Pancreas (tissue), 10 donors: ENCODE measurements at regions not wholly inside any gene's neighbourhood (a gene's known extent, or its start where the extent isn't known, plus 50 kb on each side); places are given as distances from the start of the nearest gene placed in this dataset.
"Not testable (repeated sequence)": the region's sequence is repeated elsewhere in the genome, so short reads cannot be mapped to it uniquely, and the experiment has no call there.

Experiments used
- ATAC-seq, 4 donors: fragments of 200-7000 bp; cut with Tn5 transposase; one replicate each; pipeline versions ENCODE4 v1.8.0 to v1.9.1; 2020; ENCODE audit warnings: mild to moderate bottlenecking in 4 of 4, moderate library complexity in 4 of 4
- DNase-seq, 6 donors: peaks; one replicate each; pipeline ENCODE4 v3.0.0-alpha.2; 2020
- FAIRE-seq: peaks from 2 replicates; lab custom pipeline; 2012; peaks lifted over from hg19 to GRCh38; lab: Jason Lieb, UNC
- H3K27ac ChIP-seq, 4 donors: fragments of 200-600 bp; sonication (generic); 1 replicate in 3 of 4; 2 replicates in 1 of 4; pipeline versions ENCODE4 v1.5.0 to v1.8.0; 2020
- H3K27me3 ChIP-seq, 4 donors: fragments of 200-600 bp; one replicate each; pipeline ENCODE4 v1.8.0; 2021
- H3K36me3 ChIP-seq, 3 donors: fragments of 200-600 bp; sonication (generic) in 1 of 3; one replicate each; pipeline versions ENCODE4 v1.5.0 to v1.8.0; 2020 to 2021
- H3K4me1 ChIP-seq, 3 donors: fragments of 200-600 bp; one replicate each; pipeline ENCODE4 v1.8.0; 2021
- H3K4me3 ChIP-seq, 4 donors: fragments of 200-600 bp; sonication (generic) in 2 of 4; one replicate each; pipeline versions ENCODE4 v1.5.0 to v1.8.0; 2020 to 2021
- H3K9me3 ChIP-seq, 4 donors: fragments of 200-600 bp; one replicate each; pipeline ENCODE4 v1.8.0; 2021
- WGBS, 2 donors: extraction: QIAGEN DNeasy Blood & Tissue Kit; methylation state at CpG; one replicate each; pipeline ENCODE4 v1.1.7; 2013; 5-methylcytosine and 5-hydroxymethylcytosine counted together
- intact Hi-C, 3 donors: fragments of 100-400 bp; cut with DNase I; formaldehyde crosslinking; loops; one replicate each; pipeline versions ENCODE4 v1.11.1 to v1.14.2; 2022
- TF ChIP-seq, protein P1 (sequence below), 4 donors: fragments of 200-600 bp; sonication (generic) in 3 of 4; IDR thresholded peaks; one replicate each; pipeline versions ENCODE4 v1.5.0 to v1.8.0; 2021; ENCODE audit warnings: antibody characterized with exemption in 4 of 4
- donor health status: healthy with polysubstance abuse.
- donor health status: DM: no; HTN: no; CAD: no; lungs with moderate emphysema.
- donor health status: DM: no; HTN: no; CAD: no.
- donor health status: control.
- donor health status: control.
- donor health status: Bipolar disorder and iron deficiency.
- donor health status: DM: yes; HTN: yes; CAD: no.
- donor health status: DM: no; HTN: no; CAD: no.
- donor health status: DM: no; HTN: no; CAD: no.
- donor health status: DM: yes; HTN: yes; CAD: no.

GRCh38 chr3:4078903-4079302, 224.3 kb upstream of the SETMAR start:
- no peak for DNase-seq
- ATAC-seq = no peak
- TF ChIP-seq, protein P1, sequence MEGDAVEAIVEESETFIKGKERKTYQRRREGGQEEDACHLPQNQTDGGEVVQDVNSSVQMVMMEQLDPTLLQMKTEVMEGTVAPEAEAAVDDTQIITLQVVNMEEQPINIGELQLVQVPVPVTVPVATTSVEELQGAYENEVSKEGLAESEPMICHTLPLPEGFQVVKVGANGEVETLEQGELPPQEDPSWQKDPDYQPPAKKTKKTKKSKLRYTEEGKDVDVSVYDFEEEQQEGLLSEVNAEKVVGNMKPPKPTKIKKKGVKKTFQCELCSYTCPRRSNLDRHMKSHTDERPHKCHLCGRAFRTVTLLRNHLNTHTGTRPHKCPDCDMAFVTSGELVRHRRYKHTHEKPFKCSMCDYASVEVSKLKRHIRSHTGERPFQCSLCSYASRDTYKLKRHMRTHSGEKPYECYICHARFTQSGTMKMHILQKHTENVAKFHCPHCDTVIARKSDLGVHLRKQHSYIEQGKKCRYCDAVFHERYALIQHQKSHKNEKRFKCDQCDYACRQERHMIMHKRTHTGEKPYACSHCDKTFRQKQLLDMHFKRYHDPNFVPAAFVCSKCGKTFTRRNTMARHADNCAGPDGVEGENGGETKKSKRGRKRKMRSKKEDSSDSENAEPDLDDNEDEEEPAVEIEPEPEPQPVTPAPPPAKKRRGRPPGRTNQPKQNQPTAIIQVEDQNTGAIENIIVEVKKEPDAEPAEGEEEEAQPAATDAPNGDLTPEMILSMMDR (IDR thresholded peaks at IDR 0.05) = no peak
- Histone ChIP-seq H3K27me3 (no peaks in the 10 kb centered on the region), H3K27ac (no peak overlapping the region), H3K9me3 (no peaks in the 10 kb centered on the region), H3K36me3 (no peaks in the 10 kb centered on the region), H3K4me3 (no peak overlapping the region), H3K4me1 (peaks cover 0 to 5% (median 0%) of the 10 kb centered on the region in 3 donors)
- 87 to 89% methylated on average over 8 of the region's 8 CpGs for WGBS, 2 donors
- intact Hi-C loops = no loop called here
- no peak for FAIRE-seq

GRCh38 chr3:4079339-4080195, 223.6 kb upstream of the SETMAR start:
- 24 to 26% methylated on average over 6 of the region's 6 CpGs for WGBS, 2 donors
- ATAC-seq = no peak
- DNase-seq = no peak
- Histone ChIP-seq H3K27ac (no peak overlapping the region), H3K27me3 (no peaks in the 10 kb centered on the region), H3K4me3 (no peak overlapping the region), H3K9me3 (no peaks in the 10 kb centered on the region), H3K4me1 (peaks cover 0 to 5% (median 0%) of the 10 kb centered on the region in 3 donors), H3K36me3 (no peaks in the 10 kb centered on the region)
- TF ChIP-seq, protein P1 (IDR thresholded peaks at IDR 0.05) = no peak
- no peak for FAIRE-seq
- intact Hi-C loops = no loop called here

DNA sequence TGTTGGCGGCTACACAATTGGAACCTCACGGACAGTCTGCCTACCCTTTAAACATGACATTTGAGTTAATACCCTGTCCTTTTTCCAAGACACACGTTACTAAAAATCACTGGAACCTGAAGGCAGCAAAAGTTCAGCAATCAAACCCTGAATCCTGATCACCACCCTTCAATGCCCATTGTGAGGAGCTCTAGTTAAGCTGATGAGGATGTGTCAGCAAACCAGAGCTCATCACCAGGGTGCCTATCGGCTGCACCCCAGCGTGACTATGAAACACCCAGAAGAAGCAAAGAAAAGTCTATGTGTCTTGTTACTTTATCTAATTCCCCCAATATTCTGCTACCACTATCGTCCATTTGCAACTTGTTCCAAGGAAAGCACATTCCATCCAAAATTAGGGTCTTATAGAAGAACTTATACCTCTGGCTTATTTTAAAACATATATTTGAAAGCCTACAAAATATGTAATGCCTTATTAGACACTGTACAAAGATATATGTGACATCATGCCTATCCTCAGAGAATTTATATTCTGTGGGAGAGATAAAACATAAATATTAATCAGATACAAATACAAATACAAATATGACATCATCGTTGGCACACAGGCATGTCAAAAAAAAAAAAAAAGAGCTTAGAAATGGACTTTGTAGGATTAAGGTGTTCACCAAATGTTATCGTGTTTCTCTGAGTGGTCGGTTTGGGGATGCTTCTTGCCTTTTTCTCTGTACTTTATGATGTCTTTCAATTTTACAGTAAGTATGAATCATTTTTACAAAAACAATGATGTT, 219.7 kb upstream of the SETMAR start:
- TF ChIP-seq, protein P1 (IDR thresholded peaks at IDR 0.05) = no peak
- H3K4me3 ChIP-seq = no peak overlapping the region
- H3K27ac ChIP-seq = no peak overlapping the region
- no peaks in the 10 kb centered on the region for H3K9me3 ChIP-seq
- no peaks in the 10 kb centered on the region for H3K36me3 ChIP-seq
- DNase-seq (no peak), ATAC-seq (no peak), FAIRE-seq (no peak)
- 76 to 83% methylated on average over 9 of the region's 9 CpGs for WGBS, 2 donors
- H3K4me1 ChIP-seq = peaks cover 0 to 5% (median 0%) of the 10 kb centered on the region in 3 donors
- H3K27me3 ChIP-seq = no peaks in the 10 kb centered on the region
- intact Hi-C loops = no loop called here

- no peak overlapping the region for H3K27ac ChIP-seq
- DNase-seq (no peak), FAIRE-seq (no peak), ATAC-seq (no peak)
- H3K36me3 ChIP-seq = no peaks in the 10 kb centered on the region
- H3K9me3 ChIP-seq = no peaks in the 10 kb centered on the region
- TF ChIP-seq, protein P1 (IDR thresholded peaks at IDR 0.05) = no peak
- H3K27me3 ChIP-seq = no peaks in the 10 kb centered on the region
- H3K4me3 ChIP-seq = no peak overlapping the region
- intact Hi-C loops = no loop called here
- H3K4me1 ChIP-seq = peaks cover 0 to 4% (median 0%) of the 10 kb centered on the region in 3 donors
Measured at GRCh38 chr3:4084271-4084670, 218.9 kb upstream of the SETMAR start.

- intact Hi-C loops = not testable (repeated sequence)
Measured at GRCh38 chr3:4086662-4087061, 216.5 kb upstream of the SETMAR start.

More at GRCh38 chr3:4086662-4087061, 216.5 kb upstream of the SETMAR start:
- H3K4me1 ChIP-seq, H3K27ac ChIP-seq, FAIRE-seq, H3K4me3 ChIP-seq, DNase-seq, H3K27me3 ChIP-seq, ATAC-seq, H3K36me3 ChIP-seq, H3K9me3 ChIP-seq: not testable (repeated sequence)
- WGBS, 2 donors = 88 to 93% methylated on average over 3 of the region's 3 CpGs
